Keratinocyte (primary cell): ENCODE measurements at regions not wholly inside any gene's neighbourhood (a gene's known extent, or its start where the extent isn't known, plus 50 kb on each side); places are given as distances from the start of the nearest gene placed in this dataset.
A peak's percentile ranks its signal among the peaks of the same experiment; 100 is the strongest.

Experiments
- DNase-seq: peaks from one replicate; pipeline ENCODE4 v3.0.0-alpha.2; 2011; ENCODE audit warnings: low read depth, missing footprints, low spot score
- FAIRE-seq: peaks from 2 replicates; lab custom pipeline; 2011; peaks lifted over from hg19 to GRCh38; lab: Jason Lieb, UNC
- H2AFZ ChIP-seq: 2 replicates; pipeline ENCODE4 v1.6.0; 2012; ENCODE audit warnings: low read length, control low read depth, inconsistent platforms; ENCODE audit not compliant: control insufficient read depth
- H3K27ac ChIP-seq: 2 replicates; pipeline ENCODE4 v1.5.1; 2011; ENCODE audit warnings: low read length; ENCODE audit not compliant: control insufficient read depth, insufficient read depth
- H3K27me3 ChIP-seq: 3 replicates; pipeline ENCODE4 v1.6.0; 2011; ENCODE audit warnings: low read length; ENCODE audit not compliant: control insufficient read depth, insufficient read depth; ENCODE audit errors: extremely low read depth
- H3K36me3 ChIP-seq, 2 experiments: 2 replicates in 1 of 2; 3 replicates in 1 of 2; pipeline ENCODE4 v1.5.1; 2011; ENCODE audit warnings: low read length in 2 of 2, mild to moderate bottlenecking in 1 of 2; ENCODE audit not compliant: control insufficient read depth in 2 of 2, insufficient read depth in 2 of 2; ENCODE audit errors: extremely low read depth in 1 of 2
- H3K4me1 ChIP-seq: 3 replicates; pipeline ENCODE4 v1.5.1; 2011; ENCODE audit warnings: low read length; ENCODE audit not compliant: control insufficient read depth, insufficient read depth; ENCODE audit errors: extremely low read depth
- H3K4me2 ChIP-seq: 3 replicates; pipeline ENCODE4 v1.6.0; 2011; ENCODE audit warnings: low read depth, low read length; ENCODE audit not compliant: control insufficient read depth, insufficient read depth; ENCODE audit errors: extremely low read depth
- H3K4me3 ChIP-seq, 3 experiments: fragments of 200-600 bp in 1 of 3; sonication (generic) in 1 of 3; 2 replicates in 2 of 3; 3 replicates in 1 of 3; pipeline ENCODE4 v1.5.1; 2011 to 2016; ENCODE audit warnings: low read length in 3 of 3, mild to moderate bottlenecking in 3 of 3, control low read depth in 2 of 3, inconsistent platforms in 1 of 3, low read depth in 1 of 3, mixed read lengths in 1 of 3, mixed run types in 1 of 3, moderate library complexity in 1 of 3; ENCODE audit not compliant: control insufficient read depth in 2 of 3, insufficient read depth in 2 of 3; ENCODE audit errors: extremely low read depth in 1 of 3
- H3K79me2 ChIP-seq: 2 replicates; pipeline ENCODE4 v1.6.0; 2012; ENCODE audit warnings: low read length; ENCODE audit not compliant: control insufficient read depth, insufficient read depth
- H3K9ac ChIP-seq: 3 replicates; pipeline ENCODE4 v1.6.0; 2011; ENCODE audit warnings: low read length; ENCODE audit not compliant: control insufficient read depth, insufficient read depth; ENCODE audit errors: extremely low read depth
- H3K9me1 ChIP-seq: 3 replicates; pipeline ENCODE4 v1.6.0; 2011; ENCODE audit warnings: low read length; ENCODE audit not compliant: control insufficient read depth, insufficient read depth; ENCODE audit errors: extremely low read depth
- H3K9me3 ChIP-seq: 2 replicates; pipeline ENCODE4 v1.5.1; 2012; ENCODE audit warnings: low read depth, low read length; ENCODE audit not compliant: control insufficient read depth
- H4K20me1 ChIP-seq: 3 replicates; pipeline ENCODE4 v1.6.0; 2011; ENCODE audit warnings: low read length; ENCODE audit not compliant: control insufficient read depth, insufficient read depth; ENCODE audit errors: extremely low read depth
- EZH2 ChIP-seq: IDR thresholded peaks from one replicate; pipeline ENCODE4 v1.6.1; 2012; ENCODE audit warnings: inconsistent platforms, mild to moderate bottlenecking, low read length, moderate library complexity
- dilution Hi-C: fragments of 300-500 bp; cut with MboI; formaldehyde crosslinking; loops from one replicate; pipeline ENCODE4 v1.7.0; 2020; ENCODE audit warnings: low sequenced_read_pairs; ENCODE audit not compliant: extremely low pct_ligation_motif_present
- TF ChIP-seq, protein P1 (sequence below), 3 experiments: IDR thresholded peaks in 1 of 3; conservative IDR thresholded peaks in 1 of 3; optimal IDR thresholded peaks in 1 of 3; 2 replicates in 2 of 3; 3 replicates in 1 of 3; pipeline versions ENCODE3 to v1.5.1; 2011; ENCODE audit warnings: low read length in 3 of 3, mild to moderate bottlenecking in 3 of 3, moderate library complexity in 2 of 3, control low read depth in 1 of 3, inconsistent platforms in 1 of 3; ENCODE audit not compliant: insufficient read depth in 2 of 3; ENCODE audit errors: extremely low read depth in 1 of 3

DNA sequence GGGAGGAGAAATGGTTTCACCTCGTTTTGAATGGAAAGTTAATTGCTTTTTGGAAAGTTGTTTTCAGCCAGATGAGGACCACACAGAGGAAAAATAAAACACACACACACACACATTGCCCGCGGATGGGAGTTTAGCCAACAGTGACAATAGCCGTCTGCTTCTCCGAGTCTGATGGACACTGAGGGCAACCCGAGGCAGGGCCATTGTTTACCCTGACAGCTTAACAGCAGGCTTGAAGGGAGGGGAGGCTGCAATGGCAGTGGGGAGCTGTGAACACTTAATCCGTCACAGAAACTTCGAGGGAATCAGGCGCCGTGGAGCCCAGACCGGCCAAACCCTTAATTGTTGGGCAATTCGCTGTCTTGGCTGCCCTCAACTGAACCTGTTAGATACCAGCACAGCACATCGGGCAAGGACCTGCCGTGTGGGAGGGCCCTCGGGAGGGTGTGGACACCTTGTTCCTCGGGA is 145.9 kb downstream of the ACKR3 start:
- Histone ChIP-seq H3K4me3 (no peak overlapping the region), H3K4me1 (peaks cover 39% of the 10 kb centered on the region), H3K36me3 (no peaks in the 10 kb centered on the region), H3K79me2 (no peaks in the 10 kb centered on the region), H3K9ac (no peak overlapping the region), H3K9me1 (no peaks in the 10 kb centered on the region), H3K27me3 (no peaks in the 10 kb centered on the region), H4K20me1 (no peaks in the 10 kb centered on the region), H2AFZ (no peak overlapping the region), H3K27ac (no peak overlapping the region), H3K4me2 (no peak overlapping the region), H3K9me3 (no peaks in the 10 kb centered on the region)
- no peak for DNase-seq
- no peak for TF ChIP-seq EZH2
- TF ChIP-seq, protein P1, sequence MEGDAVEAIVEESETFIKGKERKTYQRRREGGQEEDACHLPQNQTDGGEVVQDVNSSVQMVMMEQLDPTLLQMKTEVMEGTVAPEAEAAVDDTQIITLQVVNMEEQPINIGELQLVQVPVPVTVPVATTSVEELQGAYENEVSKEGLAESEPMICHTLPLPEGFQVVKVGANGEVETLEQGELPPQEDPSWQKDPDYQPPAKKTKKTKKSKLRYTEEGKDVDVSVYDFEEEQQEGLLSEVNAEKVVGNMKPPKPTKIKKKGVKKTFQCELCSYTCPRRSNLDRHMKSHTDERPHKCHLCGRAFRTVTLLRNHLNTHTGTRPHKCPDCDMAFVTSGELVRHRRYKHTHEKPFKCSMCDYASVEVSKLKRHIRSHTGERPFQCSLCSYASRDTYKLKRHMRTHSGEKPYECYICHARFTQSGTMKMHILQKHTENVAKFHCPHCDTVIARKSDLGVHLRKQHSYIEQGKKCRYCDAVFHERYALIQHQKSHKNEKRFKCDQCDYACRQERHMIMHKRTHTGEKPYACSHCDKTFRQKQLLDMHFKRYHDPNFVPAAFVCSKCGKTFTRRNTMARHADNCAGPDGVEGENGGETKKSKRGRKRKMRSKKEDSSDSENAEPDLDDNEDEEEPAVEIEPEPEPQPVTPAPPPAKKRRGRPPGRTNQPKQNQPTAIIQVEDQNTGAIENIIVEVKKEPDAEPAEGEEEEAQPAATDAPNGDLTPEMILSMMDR (optimal IDR thresholded peaks at IDR 0.05 in 1 of 3, IDR thresholded peaks at IDR 0.05 in 1 of 3, conservative IDR thresholded peaks at IDR 0.05 in 1 of 3; ENCODE audit: extremely low read depth in 1 of 3, insufficient read depth in 2 of 3, low read length in 3 of 3) = no peak
- FAIRE-seq = no peak
- dilution Hi-C loops = no loop called here

DNA sequence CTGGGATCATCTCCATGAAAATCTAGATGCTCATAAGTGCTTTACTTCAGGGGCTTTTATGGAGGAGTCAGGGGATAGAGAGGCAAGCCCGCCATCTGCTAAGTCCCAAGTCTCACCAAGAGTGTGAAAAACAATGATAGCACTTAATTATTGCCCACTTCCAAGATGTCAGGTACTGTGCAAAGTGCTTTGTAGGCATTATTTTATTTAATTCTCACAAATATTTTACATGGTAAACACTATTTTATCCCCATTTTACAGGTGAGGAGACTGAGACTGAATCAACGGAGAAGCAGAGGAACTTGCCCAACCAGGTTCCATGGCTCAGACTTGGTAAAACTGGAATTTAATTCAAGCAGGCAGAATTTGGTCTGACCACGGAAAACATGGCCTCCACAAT is 147.5 kb downstream of the ACKR3 start:
- dilution Hi-C loops = no loop called here

More for the DNA sequence above, 147.5 kb downstream of the ACKR3 start:
- no peaks in the 10 kb centered on the region for H3K27me3 ChIP-seq
- no peak overlapping the region for H3K9ac ChIP-seq
- no peaks in the 10 kb centered on the region for H3K79me2 ChIP-seq
- H4K20me1 ChIP-seq = no peaks in the 10 kb centered on the region
- H3K4me1 ChIP-seq = peaks cover 38% of the 10 kb centered on the region
- no peak overlapping the region for H2AFZ ChIP-seq
- H3K9me3 ChIP-seq = no peaks in the 10 kb centered on the region
- peak overlapping the region; percentile 67 for H3K27ac ChIP-seq
- DNase-seq (no peak), FAIRE-seq (no peak)
- H3K4me2 ChIP-seq = no peak overlapping the region
- no peaks in the 10 kb centered on the region for H3K36me3 ChIP-seq
- no peak for TF ChIP-seq EZH2
- TF ChIP-seq, protein P1 (optimal IDR thresholded peaks at IDR 0.05 in 1 of 3, IDR thresholded peaks at IDR 0.05 in 1 of 3, conservative IDR thresholded peaks at IDR 0.05 in 1 of 3; ENCODE audit: extremely low read depth in 1 of 3, insufficient read depth in 2 of 3, low read length in 3 of 3) = no peak
- H3K4me3 ChIP-seq = no peak overlapping the region
- H3K9me1 ChIP-seq = no peaks in the 10 kb centered on the region
